Gastroesophageal sphincter (tissue), 3 donors: ENCODE measurements at regions not wholly inside any gene's neighbourhood (a gene's known extent, or its start where the extent isn't known, plus 50 kb on each side); places are given as distances from the start of the nearest gene placed in this dataset.
"Not testable (repeated sequence)": the region's sequence is repeated elsewhere in the genome, so short reads cannot be mapped to it uniquely, and the experiment has no call there.

Source experiments
- EP300 ChIP-seq: sonication (generic); formaldehyde crosslinking; IDR thresholded peaks from one replicate; pipeline ENCODE4 v1.6.1; 2017; ENCODE audit warnings: antibody characterized with exemption, mild to moderate bottlenecking
- POLR2A ChIP-seq, 2 donors: fragments of 450-650 bp; IDR thresholded peaks; one replicate each; pipeline ENCODE4 v1.6.1; 2017; ENCODE audit warnings: antibody characterized with exemption in 2 of 2, mild to moderate bottlenecking in 2 of 2, moderate library complexity in 1 of 2
- POLR2AphosphoS5 ChIP-seq: sonication (generic); formaldehyde crosslinking; IDR thresholded peaks from one replicate; pipeline ENCODE4 v1.6.1; 2017; ENCODE audit warnings: antibody characterized with exemption
- TF ChIP-seq, protein P1 (sequence below), 4 experiments: fragments of 200-600 bp in 2 of 4; fragments of 450-650 bp in 2 of 4; sonication (generic) in 1 of 4; IDR thresholded peaks; one replicate each; pipeline ENCODE4 v1.5.1; 2017 to 2019; ENCODE audit warnings: antibody characterized with exemption in 4 of 4, mild to moderate bottlenecking in 2 of 4, moderate library complexity in 2 of 4

DNA sequence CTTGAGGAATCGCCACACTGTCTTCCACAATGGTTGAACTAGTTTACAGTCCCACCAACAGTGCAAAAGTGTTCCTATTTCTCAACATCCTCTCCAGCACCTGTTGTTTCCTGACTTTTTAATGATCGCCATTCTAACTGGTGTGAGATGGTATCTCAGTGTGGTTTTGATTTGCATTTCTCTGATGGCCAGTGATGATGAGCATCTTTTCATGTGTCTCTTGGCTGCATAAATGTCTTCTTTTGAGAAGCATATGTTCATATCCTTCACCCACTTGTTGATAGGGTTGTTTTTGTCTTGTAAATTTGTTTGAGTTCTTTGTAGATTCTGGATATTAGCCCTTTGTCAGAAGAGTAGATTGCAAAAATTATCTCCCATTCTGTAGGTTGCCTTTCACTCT is 309.3 kb upstream of the NFIA start:
- TF ChIP-seq, protein P1, sequence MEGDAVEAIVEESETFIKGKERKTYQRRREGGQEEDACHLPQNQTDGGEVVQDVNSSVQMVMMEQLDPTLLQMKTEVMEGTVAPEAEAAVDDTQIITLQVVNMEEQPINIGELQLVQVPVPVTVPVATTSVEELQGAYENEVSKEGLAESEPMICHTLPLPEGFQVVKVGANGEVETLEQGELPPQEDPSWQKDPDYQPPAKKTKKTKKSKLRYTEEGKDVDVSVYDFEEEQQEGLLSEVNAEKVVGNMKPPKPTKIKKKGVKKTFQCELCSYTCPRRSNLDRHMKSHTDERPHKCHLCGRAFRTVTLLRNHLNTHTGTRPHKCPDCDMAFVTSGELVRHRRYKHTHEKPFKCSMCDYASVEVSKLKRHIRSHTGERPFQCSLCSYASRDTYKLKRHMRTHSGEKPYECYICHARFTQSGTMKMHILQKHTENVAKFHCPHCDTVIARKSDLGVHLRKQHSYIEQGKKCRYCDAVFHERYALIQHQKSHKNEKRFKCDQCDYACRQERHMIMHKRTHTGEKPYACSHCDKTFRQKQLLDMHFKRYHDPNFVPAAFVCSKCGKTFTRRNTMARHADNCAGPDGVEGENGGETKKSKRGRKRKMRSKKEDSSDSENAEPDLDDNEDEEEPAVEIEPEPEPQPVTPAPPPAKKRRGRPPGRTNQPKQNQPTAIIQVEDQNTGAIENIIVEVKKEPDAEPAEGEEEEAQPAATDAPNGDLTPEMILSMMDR (IDR thresholded peaks at IDR 0.05): not testable (repeated sequence)
- not testable (repeated sequence) for TF ChIP-seq POLR2AphosphoS5; EP300; POLR2A (IDR thresholded peaks at IDR 0.05)
